SKM-1 (cell line): ENCODE measurements at regions not wholly inside any gene's neighbourhood (a gene's known extent, or its start where the extent isn't known, plus 50 kb on each side); places are given as distances from the start of the nearest gene placed in this dataset.

Experiments
- DNase-seq: peaks from one replicate; lab custom pipeline; 2025; ENCODE audit not compliant: unreplicated experiment; lab: John Stamatoyannopoulos, UW

DNA sequence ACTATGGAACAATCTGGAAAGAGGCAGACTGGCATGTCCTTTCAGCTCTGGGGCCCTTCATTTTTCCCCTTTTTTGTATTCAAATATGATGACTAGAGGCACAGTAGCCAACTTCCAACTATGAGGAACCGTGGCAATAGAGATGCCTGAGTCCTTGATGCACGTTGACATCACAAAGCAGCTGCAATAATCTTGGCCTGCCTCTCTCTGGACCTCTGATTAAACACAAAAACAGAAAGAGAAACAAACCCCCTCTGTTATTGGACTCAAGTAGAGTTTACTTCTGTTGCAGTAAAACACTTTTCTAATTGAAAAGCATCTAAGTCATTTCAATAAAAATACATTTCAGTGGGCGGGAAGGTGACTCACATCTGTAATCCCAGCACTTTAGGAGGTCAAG lies 122.2 kb upstream of the GRAMD2B start:
- DNase-seq = no peak

GRCh38 chr5:126309860-126310259 lies 113.3 kb upstream of the GRAMD2B start:
- DNase-seq = no peak

GRCh38 chr5:126311766-126312165 lies 111.4 kb upstream of the GRAMD2B start:
- no peak for DNase-seq

GRCh38 chr5:126315341-126315740 lies 107.9 kb upstream of the GRAMD2B start:
- DNase-seq = no peak

DNA sequence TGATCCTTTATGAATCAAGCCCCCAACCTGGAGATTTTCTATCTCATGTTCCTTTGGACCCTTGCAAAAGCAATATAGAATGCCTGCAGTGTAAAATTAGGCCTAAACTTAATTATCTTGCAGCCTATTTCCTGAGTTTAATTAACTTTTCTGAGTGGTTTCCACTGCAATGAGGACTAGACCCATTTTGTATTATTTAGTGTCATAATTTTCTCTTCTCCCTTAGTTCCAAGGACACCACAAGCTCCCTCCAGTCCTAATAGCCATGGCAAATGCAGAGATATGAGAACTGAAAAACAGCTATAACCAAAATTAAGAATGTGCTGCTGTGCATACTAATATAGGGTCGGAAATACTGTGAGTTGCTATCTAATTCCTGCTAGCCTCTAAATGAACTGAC lies 90.9 kb upstream of the GRAMD2B start:
- no peak for DNase-seq

DNA sequence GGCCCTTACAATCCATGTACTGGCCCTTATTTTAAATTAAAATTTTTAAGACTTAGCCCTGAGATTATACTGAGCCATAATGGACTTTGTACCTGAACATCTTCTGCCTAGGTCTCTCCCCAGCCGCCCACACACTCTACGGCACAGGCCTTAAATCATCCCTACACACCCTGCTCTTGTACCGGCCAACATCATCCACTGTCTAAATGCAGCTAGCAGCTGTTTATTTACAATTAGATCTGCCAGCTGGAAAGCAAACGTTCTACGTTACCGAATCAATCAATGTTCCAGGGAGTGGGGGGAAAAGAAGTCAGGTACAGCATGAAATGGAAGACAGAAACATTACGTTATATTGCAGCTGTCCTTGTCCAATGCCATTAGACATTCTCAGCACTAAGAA lies 88.4 kb upstream of the GRAMD2B start:
- no peak for DNase-seq

DNA sequence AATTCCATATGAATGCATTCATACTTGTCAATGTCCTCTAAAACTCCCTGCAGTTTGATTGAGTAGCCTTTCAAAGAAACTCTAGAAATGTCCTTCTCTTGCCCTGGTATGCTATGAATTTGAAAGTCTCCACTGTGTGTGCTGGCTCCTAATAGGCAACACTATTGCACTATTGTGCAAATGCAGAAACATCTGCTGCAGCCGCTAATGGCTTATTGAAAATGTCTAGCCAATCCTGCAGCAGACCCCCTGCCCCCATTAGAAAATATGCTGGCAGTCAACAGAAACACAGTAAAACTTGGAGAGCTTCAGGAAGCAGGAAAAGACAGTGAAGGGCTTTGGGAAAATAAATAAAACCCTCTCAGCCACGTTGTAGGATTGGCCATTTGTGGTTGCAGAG lies 87.3 kb upstream of the GRAMD2B start:
- DNase-seq = no peak

- no peak for DNase-seq
These were observed 84.6 kb upstream of the GRAMD2B start for GRCh38 chr5:126338635-126339034.

DNA sequence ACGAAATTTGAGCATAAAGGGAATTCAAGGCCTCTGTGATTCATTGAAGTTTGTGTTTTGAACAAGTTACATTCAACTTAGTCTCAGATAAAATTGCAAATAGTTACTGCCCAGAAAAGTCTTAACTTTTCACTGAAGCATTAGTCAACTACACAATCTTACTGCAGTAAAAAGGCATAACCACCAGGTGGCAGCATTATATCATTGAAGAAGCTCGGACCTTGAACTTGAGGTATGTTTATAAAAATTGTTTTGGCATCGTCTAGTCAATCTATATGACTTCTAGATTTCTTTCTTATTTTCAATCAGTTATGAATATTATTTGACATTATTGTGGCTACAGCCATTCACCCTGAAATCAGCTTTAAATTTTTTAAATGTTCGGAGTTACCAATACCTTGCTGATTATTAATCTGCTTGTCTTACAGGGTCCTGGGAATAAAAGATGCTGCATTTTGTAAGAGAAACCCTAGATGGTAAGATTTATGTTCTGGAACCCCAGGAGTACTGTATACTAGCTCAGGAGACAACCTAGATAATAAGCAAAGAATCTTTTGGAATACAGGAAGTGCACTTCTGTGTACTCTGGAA lies 83.9 kb upstream of the GRAMD2B start:
- peak; percentile 20 for DNase-seq

DNA sequence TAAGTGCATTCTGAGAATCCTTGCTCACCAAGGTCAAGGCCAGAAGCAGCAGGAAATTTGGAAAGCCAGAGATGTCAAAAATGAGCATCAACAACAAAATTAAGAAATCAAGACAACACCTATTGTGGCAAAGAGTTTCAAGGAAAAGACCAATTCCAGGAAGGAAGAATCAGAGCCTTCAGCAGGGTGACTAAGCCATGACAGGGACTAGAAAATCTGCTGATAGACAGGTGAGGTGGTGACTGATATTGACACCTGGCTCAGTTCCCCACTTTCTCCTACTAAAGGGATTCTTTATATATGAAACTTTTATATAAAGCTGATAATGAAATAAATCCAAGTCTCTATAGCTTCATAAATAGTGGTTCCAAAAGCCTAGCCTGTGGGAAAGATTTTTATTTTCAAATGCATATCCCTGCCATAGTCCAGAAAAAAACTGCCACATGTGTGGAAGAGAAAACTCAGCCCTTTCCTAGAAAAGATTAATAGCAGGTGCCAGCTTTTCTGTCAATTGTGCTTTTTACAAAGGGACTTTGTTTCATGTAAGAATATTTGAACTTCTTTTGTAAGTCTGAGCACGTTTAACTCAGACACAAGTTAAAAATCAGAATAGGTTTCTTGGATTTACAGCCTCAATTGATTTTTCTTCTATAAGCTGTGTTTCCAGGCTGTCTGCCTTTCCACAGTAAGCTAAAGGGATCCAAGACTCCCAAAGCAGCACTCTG lies 81.1 kb upstream of the GRAMD2B start:
- DNase-seq = no peak

- DNase-seq = no peak
These were observed 74.2 kb upstream of the GRAMD2B start for GRCh38 chr5:126348855-126349635.

DNA sequence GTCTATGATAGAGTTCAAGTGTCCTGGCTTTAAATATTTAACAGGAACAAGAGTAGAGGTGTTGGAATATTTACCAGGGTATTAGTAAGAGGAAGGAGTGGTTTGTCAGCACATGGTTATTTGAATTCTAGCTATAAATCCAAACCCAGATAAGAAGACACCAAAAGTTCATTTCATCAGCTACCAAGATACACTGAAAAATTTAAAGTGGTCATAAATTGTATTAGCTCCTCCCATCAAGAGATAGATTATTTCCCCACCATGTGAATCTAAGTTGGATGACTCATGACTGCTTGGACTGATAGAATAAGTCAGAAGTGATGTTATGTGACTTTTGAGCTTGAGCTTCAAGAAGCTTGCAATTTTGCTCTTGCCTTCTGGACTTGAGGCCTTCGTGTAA lies 72.1 kb upstream of the GRAMD2B start:
- no peak for DNase-seq

DNA sequence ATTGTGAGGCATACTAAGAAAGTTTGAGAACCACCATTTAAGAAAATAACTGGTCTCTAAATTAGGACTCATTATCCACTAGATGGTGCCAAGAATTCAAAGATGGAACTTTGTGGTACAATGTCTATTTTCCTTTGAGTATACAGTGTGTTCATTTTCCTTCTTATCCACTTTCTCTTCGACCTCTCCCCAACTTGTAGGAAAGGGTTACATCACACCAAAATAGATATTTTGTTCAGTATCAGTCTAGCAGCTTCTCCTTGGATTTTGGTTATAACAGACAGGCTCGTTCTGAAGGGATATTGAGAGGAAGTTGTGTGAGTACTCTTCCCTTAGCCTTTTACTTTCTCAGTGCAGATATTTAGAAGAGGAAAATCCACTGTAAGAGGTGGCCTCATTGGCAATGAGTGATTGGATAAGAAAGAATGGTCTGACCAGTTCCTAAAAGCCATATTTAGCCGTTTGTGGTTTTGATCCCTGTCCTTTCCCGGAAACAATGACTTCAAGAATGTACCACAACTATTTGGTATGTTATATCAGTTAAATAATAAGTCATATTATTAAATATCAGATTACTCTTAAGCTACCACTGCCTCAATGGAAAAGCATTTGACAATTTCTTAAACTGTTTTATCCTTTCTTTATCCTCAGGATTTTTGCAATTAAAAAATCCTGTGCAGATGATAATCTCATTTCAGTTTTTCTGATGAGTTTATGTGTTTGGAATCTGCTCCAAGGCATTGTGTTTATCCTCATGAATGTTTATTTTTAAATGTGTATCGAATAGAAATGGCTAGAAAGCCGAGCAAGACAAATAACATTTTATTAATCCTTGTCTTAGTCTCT lies 69.0 kb upstream of the GRAMD2B start:
- DNase-seq = peak; percentile 34

GRCh38 chr5:126354858-126355731 lies 68.1 kb upstream of the GRAMD2B start:
- no peak for DNase-seq

DNA sequence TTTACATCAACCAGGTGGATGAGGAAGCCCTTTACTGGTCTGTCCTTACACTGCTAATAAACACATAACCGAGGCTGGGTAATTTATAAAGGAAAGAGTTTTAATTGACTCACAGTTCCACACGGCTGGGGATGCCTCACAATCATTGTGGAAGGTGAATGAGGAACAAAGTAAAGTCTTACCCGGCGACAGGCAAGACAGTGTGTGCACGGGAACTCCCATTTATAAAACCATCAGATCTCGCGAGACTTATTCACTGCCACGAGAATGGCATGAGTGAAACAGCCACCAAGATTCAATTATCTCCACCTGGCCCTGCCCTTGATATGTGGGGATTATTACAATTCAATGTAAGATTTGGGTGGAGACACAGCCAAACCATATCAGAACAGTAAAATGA lies 67.3 kb upstream of the GRAMD2B start:
- DNase-seq = no peak

- DNase-seq = no peak
These were observed 65.4 kb upstream of the GRAMD2B start for GRCh38 chr5:126357585-126358342.

GRCh38 chr5:126358525-126358924 lies 64.7 kb upstream of the GRAMD2B start:
- DNase-seq = no peak

GRCh38 chr5:126359884-126360283 lies 63.3 kb upstream of the GRAMD2B start:
- no peak for DNase-seq

- DNase-seq = no peak
These were observed 62.7 kb upstream of the GRAMD2B start for GRCh38 chr5:126360467-126360866.

DNA sequence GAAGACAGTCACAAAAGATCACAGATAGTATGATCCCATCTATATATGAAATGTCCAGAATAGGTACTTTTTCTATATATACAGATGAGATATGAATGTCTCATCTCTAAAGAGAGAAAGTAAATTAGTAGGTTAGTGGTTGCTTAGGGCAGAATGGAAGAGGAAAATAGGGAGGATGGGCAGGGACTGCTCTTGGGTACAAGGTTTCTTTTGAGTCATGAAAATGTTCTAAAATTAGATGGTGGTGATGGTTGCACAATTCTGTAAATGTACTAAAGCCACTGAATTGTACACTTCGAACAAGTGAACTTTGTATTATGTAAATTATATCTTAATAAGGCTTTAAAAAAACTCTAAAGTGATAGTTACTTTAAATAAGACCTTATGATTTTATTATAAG lies 59.6 kb upstream of the GRAMD2B start:
- peak; percentile 32 for DNase-seq
